Endothelial cell of umbilical vein (primary cell): ENCODE measurements at regions not wholly inside any gene's neighbourhood (a gene's known extent, or its start where the extent isn't known, plus 50 kb on each side); places are given as distances from the start of the nearest gene placed in this dataset.

Experiments
- BruUV-seq: library from RNA; stranded (reverse); fragments of 400-500 nt; replicated peaks from 2 replicates; lab custom pipeline; 2021; lab: Mats Ljungman, UMichigan
- CTCF ChIA-PET: fragments of 300-600, 350-600 bp; sonication (Branson Sonifier 250); formaldehyde crosslinking; loops from one replicate; lab custom pipeline; 2021; ENCODE audit warnings: antibody characterized with exemption, inconsistent platforms; lab: Charles Lee
- POLR2A ChIA-PET: fragments of 300-600, 350-600 bp; sonication (Branson Sonifier 250); formaldehyde crosslinking; loops from one replicate; lab custom pipeline; 2021; ENCODE audit warnings: antibody characterized with exemption, inconsistent platforms; lab: Charles Lee
- DNase-seq: peaks from one replicate; pipeline ENCODE4 v3.0.0-alpha.2; 2011; ENCODE audit warnings: low read depth, low spot score
- FAIRE-seq: peaks from 2 replicates; lab custom pipeline; 2011; peaks lifted over from hg19 to GRCh38; lab: Jason Lieb, UNC
- H2AFZ ChIP-seq: 2 replicates; pipeline ENCODE4 v1.6.0; 2012; ENCODE audit warnings: low read depth, low read length, control low read depth, inconsistent platforms
- H3K27ac ChIP-seq: 2 replicates; pipeline ENCODE4 v1.5.1; 2011; ENCODE audit warnings: low read depth, mild to moderate bottlenecking, control low read depth, low read length, moderate library complexity; ENCODE audit not compliant: insufficient read depth
- H3K27me3 ChIP-seq, 2 experiments: 2 replicates each; pipeline versions ENCODE4 v1.6.0 to v1.6.1; 2011; ENCODE audit warnings: low read length in 2 of 2, mixed read lengths in 1 of 2; ENCODE audit not compliant: control insufficient read depth in 2 of 2, insufficient read depth in 2 of 2
- H3K36me3 ChIP-seq, 2 experiments: 2 replicates in 1 of 2; 3 replicates in 1 of 2; pipeline ENCODE4 v1.5.1; 2011; ENCODE audit warnings: low read length in 2 of 2, mild to moderate bottlenecking in 1 of 2, moderate library complexity in 1 of 2; ENCODE audit not compliant: control insufficient read depth in 2 of 2, insufficient read depth in 2 of 2; ENCODE audit errors: extremely low read depth in 1 of 2
- H3K4me1 ChIP-seq: 3 replicates; pipeline ENCODE4 v1.5.1; 2011; ENCODE audit warnings: mild to moderate bottlenecking, low read length; ENCODE audit not compliant: control insufficient read depth, insufficient read depth; ENCODE audit errors: extremely low read depth
- H3K4me2 ChIP-seq: 2 replicates; pipeline ENCODE4 v1.6.1; 2011; ENCODE audit warnings: low read length, control low read depth, mixed read lengths; ENCODE audit not compliant: insufficient read depth
- H3K4me3 ChIP-seq, 3 experiments: fragments of 200-600 bp in 1 of 3; sonication (generic), shearing (Covaris generic) in 1 of 3; replicated peaks in 1 of 3; 2 replicates each; pipeline ENCODE4 v1.5.1; 2011 to 2016; ENCODE audit warnings: control low read depth in 3 of 3, low read length in 3 of 3, mild to moderate bottlenecking in 2 of 3, inconsistent platforms in 1 of 3, low read depth in 1 of 3, moderate library complexity in 1 of 3; ENCODE audit not compliant: insufficient read depth in 1 of 3
- H3K79me2 ChIP-seq: 2 replicates; pipeline ENCODE4 v1.6.0; 2012; ENCODE audit warnings: low read length, inconsistent platforms; ENCODE audit not compliant: control insufficient read depth, insufficient read depth
- H3K9ac ChIP-seq: replicated peaks from 2 replicates; pipeline ENCODE3; 2011; ENCODE audit warnings: low read length, control low read depth; ENCODE audit not compliant: insufficient read depth; ENCODE audit errors: extremely low read depth
- H3K9me1 ChIP-seq: replicated peaks from 3 replicates; pipeline ENCODE4 v1.6.0; 2011; ENCODE audit warnings: mild to moderate bottlenecking, low read length; ENCODE audit not compliant: control insufficient read depth, insufficient read depth; ENCODE audit errors: extremely low read depth
- H3K9me3 ChIP-seq: replicated peaks from 2 replicates; pipeline ENCODE4 v1.5.1; 2012; ENCODE audit warnings: low read length, inconsistent platforms; ENCODE audit not compliant: control insufficient read depth, insufficient read depth
- H4K20me1 ChIP-seq: replicated peaks from 2 replicates; pipeline ENCODE3; 2011; ENCODE audit warnings: mild to moderate bottlenecking, low read length; ENCODE audit not compliant: control insufficient read depth, insufficient read depth; ENCODE audit errors: extremely low read depth
- CTCF ChIP-seq, 2 donors: IDR thresholded peaks; 1 replicate in 1 of 2; 2 replicates in 1 of 2; pipeline ENCODE4 v1.5.1; 2011; ENCODE audit warnings: low read length in 2 of 2, mild to moderate bottlenecking in 2 of 2, moderate library complexity in 2 of 2, control low read depth in 1 of 2, inconsistent platforms in 1 of 2, low read depth in 1 of 2; ENCODE audit not compliant: insufficient read depth in 1 of 2; ENCODE audit errors: extremely low read depth in 1 of 2
- EZH2 ChIP-seq: IDR thresholded peaks from 2 replicates; pipeline ENCODE4 v1.6.1; 2012; ENCODE audit warnings: borderline replicate concordance, low read depth, mild to moderate bottlenecking, moderate library complexity, low read length, inconsistent platforms; ENCODE audit not compliant: severe bottlenecking
- GATA2 ChIP-seq: IDR thresholded peaks from 2 replicates; pipeline ENCODE4 v1.7.0; 2011; ENCODE audit warnings: low read depth, mild to moderate bottlenecking, moderate library complexity, mixed read lengths, low read length; ENCODE audit not compliant: insufficient read length, insufficient read depth
- JUN ChIP-seq: IDR thresholded peaks from 2 replicates; pipeline ENCODE4 v1.6.1; 2011; ENCODE audit warnings: borderline replicate concordance, low read depth; ENCODE audit not compliant: insufficient read length, insufficient read depth
- MAX ChIP-seq: IDR thresholded peaks from 2 replicates; pipeline ENCODE4 v1.6.1; 2011; ENCODE audit not compliant: insufficient read depth, insufficient read length
- MYC ChIP-seq: IDR thresholded peaks from one replicate; pipeline ENCODE4 v1.6.1; 2011; ENCODE audit warnings: mild to moderate bottlenecking, low read depth, low read length
- POLR2AphosphoS5 ChIP-seq: IDR thresholded peaks from 2 replicates; pipeline ENCODE4 v1.6.1; 2012; ENCODE audit warnings: low read depth, mild to moderate bottlenecking, control low read depth, low read length, moderate library complexity; ENCODE audit not compliant: insufficient read depth
- dilution Hi-C: fragments of 300-500 bp; cut with MboI; formaldehyde crosslinking; loops from one replicate; pipeline ENCODE4 v1.15.0; 2019; ENCODE audit warnings: low sequenced_read_pairs; ENCODE audit not compliant: extremely low pct_ligation_motif_present
- intact Hi-C: fragments of 100-400 bp; cut with micrococcal nuclease; formaldehyde crosslinking; loops from one replicate; pipeline ENCODE4 v1.10.0; 2022

- H3K4me1 ChIP-seq: no peaks in the 10 kb centered on the region
- no peak overlapping the region for H3K4me2 ChIP-seq
- no peaks in the 10 kb centered on the region for H3K27me3 ChIP-seq
- H3K79me2 ChIP-seq: no peaks in the 10 kb centered on the region
- no peak for FAIRE-seq
- BruUV-seq: no TSS peak
- H3K36me3 ChIP-seq: no peaks in the 10 kb centered on the region
- no peaks in the 10 kb centered on the region for H3K9me1 ChIP-seq
- dilution Hi-C loops: no loop called here
- intact Hi-C loops: no loop called here
- POLR2A ChIA-PET: no interaction called here
- no peak overlapping the region for H2AFZ ChIP-seq
- DNase-seq: peak; percentile 7
- no peak overlapping the region for H3K4me3 ChIP-seq
- no peaks in the 10 kb centered on the region for H3K9me3 ChIP-seq
- TF ChIP-seq CTCF (IDR thresholded peaks at IDR 0.05; ENCODE audit: extremely low read depth in 1 of 2, insufficient read depth in 1 of 2, low read depth in 1 of 2, low read length in 2 of 2): no peak
- no peak for TF ChIP-seq POLR2AphosphoS5
- no peak for TF ChIP-seq MYC
- TF ChIP-seq MAX: no peak
- no peaks in the 10 kb centered on the region for H4K20me1 ChIP-seq
- H3K9ac ChIP-seq: no peak overlapping the region
- no peak overlapping the region for H3K27ac ChIP-seq
- CTCF ChIA-PET: interaction anchor here (1.1 to 1.4 kb wide), 3 partner anchors 11 to 325 kb away, joined by 3 to 7 read pairs (median 3); no protein-coding TSS in a partner anchor
These were observed 222.6 kb upstream of the DPYD start for GRCh38 chr1:98143403-98143802.

GRCh38 chr1:98133131-98133530, 212.3 kb upstream of the DPYD start:
- H3K4me1 ChIP-seq: no peaks in the 10 kb centered on the region
- H3K9me3 ChIP-seq: no peaks in the 10 kb centered on the region
- BruUV-seq: no TSS peak
- no peak overlapping the region for H3K4me2 ChIP-seq
- H3K9ac ChIP-seq: no peak overlapping the region
- no peaks in the 10 kb centered on the region for H3K27me3 ChIP-seq
- no peak overlapping the region for H3K27ac ChIP-seq
- no peak for FAIRE-seq
- H2AFZ ChIP-seq: no peak overlapping the region
- TF ChIP-seq EZH2 (no peak), POLR2AphosphoS5 (no peak), MAX (no peak), JUN (no peak), GATA2 (no peak)
- dilution Hi-C loops (no loop called here), intact Hi-C loops (no loop called here)
- no peak for DNase-seq
- ChIA-PET POLR2A (no interaction called here), CTCF (no interaction called here)
- no peaks in the 10 kb centered on the region for H3K9me1 ChIP-seq
- H3K36me3 ChIP-seq: no peaks in the 10 kb centered on the region
- H3K79me2 ChIP-seq: no peaks in the 10 kb centered on the region
- H3K4me3 ChIP-seq: no peak overlapping the region
- H4K20me1 ChIP-seq: no peaks in the 10 kb centered on the region
